IMR-90 (cell line): ENCODE measurements at regions not wholly inside any gene's neighbourhood (a gene's known extent, or its start where the extent isn't known, plus 50 kb on each side); places are given as distances from the start of the nearest gene placed in this dataset.

Experiments used
- BHLHE40 ChIP-seq: fragments of 150-350 bp; IDR thresholded peaks from 2 replicates; pipeline ENCODE4 v1.6.1; 2016; ENCODE audit warnings: mild to moderate bottlenecking, low read depth, low read length
- CTCF ChIP-seq: conservative IDR thresholded peaks from 2 replicates; pipeline ENCODE4 v1.5.1; 2012; ENCODE audit warnings: mild to moderate bottlenecking, low read depth, low read length, improper control_type of control experiment
- ELK1 ChIP-seq: fragments of 150-350 bp; IDR thresholded peaks from 2 replicates; pipeline ENCODE4 v1.6.1; 2016; ENCODE audit warnings: low read depth, mild to moderate bottlenecking, low read length, moderate library complexity, borderline replicate concordance

- TF ChIP-seq CTCF (no peak), ELK1 (no peak), BHLHE40 (no peak)
Measured at GRCh38 chr5:147169901-147170300, 64.9 kb upstream of the STK32A start.
